ENCODE measurements at regions not wholly inside any gene's neighbourhood (a gene's known extent, or its start where the extent isn't known, plus 50 kb on each side); places are given as distances from the start of the nearest gene placed in this dataset.

DNA sequence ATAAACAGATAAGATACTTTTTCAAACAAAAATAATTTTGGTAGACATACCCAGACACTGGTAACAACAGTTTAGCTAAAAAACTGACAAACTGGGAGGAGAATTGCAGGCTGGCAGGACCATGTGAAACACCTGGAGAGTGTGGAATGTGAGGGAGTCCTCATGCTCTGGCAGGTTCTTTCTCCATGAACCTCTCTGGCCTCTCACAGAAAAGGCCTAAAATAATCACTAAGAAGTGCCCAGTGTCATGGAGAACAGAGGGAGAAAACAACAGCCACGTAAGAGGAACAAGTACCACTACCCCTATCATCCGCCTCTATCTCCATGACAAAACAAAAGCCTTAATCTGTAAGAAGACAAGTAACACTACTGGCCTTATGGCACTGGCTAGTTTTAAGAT, 1227.5 kb upstream of the CDH9 start:
- Histone ChIP-seq H3K56ac (ENCODE audit: insufficient read length, low read depth, low read length) (no peak overlapping the region), H3K79me1 (ENCODE audit: insufficient read depth, low read depth, low read length, poor library complexity, severe bottlenecking) (no peaks in the 10 kb centered on the region), H4K5ac (ENCODE audit: insufficient read length, low read depth, low read length) (no peak overlapping the region), H2AK5ac (ENCODE audit: insufficient read length, low read length) (no peak overlapping the region), H2BK20ac (ENCODE audit: low read depth, low read length, poor library complexity, severe bottlenecking) (no peak overlapping the region), H3K18ac (ENCODE audit: insufficient read length, low read depth, low read length) (no peak overlapping the region), H3K27me3 (ENCODE audit: insufficient read depth, low read length) (no peaks in the 10 kb centered on the region), H3K4ac (ENCODE audit: low read depth, low read length) (no peak overlapping the region), H3K9me3 (ENCODE audit: control insufficient read depth, low read depth, low read length) (no peaks in the 10 kb centered on the region), H2BK12ac (ENCODE audit: insufficient read length, low read depth, low read length) (no peak overlapping the region), H3K79me2 (ENCODE audit: insufficient read depth, low read length) (no peaks in the 10 kb centered on the region), H2BK120ac (ENCODE audit: low read depth, low read length, poor library complexity, severe bottlenecking) (no peak overlapping the region), H4K8ac (replicated peaks; ENCODE audit: insufficient read length, low read depth, low read length) (no peak overlapping the region), H4K20me1 (ENCODE audit: control insufficient read depth, insufficient read depth, insufficient read length) (no peaks in the 10 kb centered on the region), H3T11ph (ENCODE audit: low read length) (no peak overlapping the region), H3K4me1 (ENCODE audit: insufficient read depth, low read length) (no peaks in the 10 kb centered on the region; the same call in 1 of the 2 replicates), H3K14ac (ENCODE audit: insufficient read depth, low read length) (no peak overlapping the region), H3K23ac (ENCODE audit: insufficient read length, low read depth, low read length) (no peak overlapping the region), H3K4me2 (ENCODE audit: insufficient read depth, insufficient read length, low read length) (no peak overlapping the region), H2AFZ (ENCODE audit: low read length) (no peak overlapping the region), H3K27ac (ENCODE audit: insufficient read length, low read depth, low read length) (no peak overlapping the region), H2BK15ac (ENCODE audit: low read depth, low read length) (no peak overlapping the region), H3K9ac (ENCODE audit: extremely low read depth, insufficient read length, low read length) (no peak overlapping the region), H3K23me2 (ENCODE audit: insufficient read length, low read depth, low read length, poor library complexity, severe bottlenecking) (no peaks in the 10 kb centered on the region), H4K91ac (ENCODE audit: insufficient read length, low read depth, low read length) (no peak overlapping the region), H2BK5ac (ENCODE audit: insufficient read length, low read length) (no peak overlapping the region)
- no peak overlapping the region for H3K4me3 Mint-ChIP-seq
- no peak for DNase-seq
- no peak overlapping the region for H3K27ac Mint-ChIP-seq
- H3K36me3 Mint-ChIP-seq (ENCODE audit: insufficient read depth in 1 of 3, low read depth in 3 of 3) = no peaks in the 10 kb centered on the region; a peak in 1 of 7 replicates
- 0 out of 5 replicates have a peak, but pooled peaks cover 0 to 2% of the 10 kb centered on the region in 2 experiments for H3K9me3 Mint-ChIP-seq
- H3K27me3 Mint-ChIP-seq (ENCODE audit: low read depth) = no peaks in the 10 kb centered on the region
- WGBS (ENCODE audit: extremely low coverage, insufficient read length, low lambda C conversion rate) = no CpG with 5 or more reads among the region's 2 CpGs
- peaks cover 5% of the 10 kb centered on the region in 2 experiments; a peak in 3 of 4 replicates for H3K4me1 Mint-ChIP-seq
- TF ChIP-seq, protein P1, sequence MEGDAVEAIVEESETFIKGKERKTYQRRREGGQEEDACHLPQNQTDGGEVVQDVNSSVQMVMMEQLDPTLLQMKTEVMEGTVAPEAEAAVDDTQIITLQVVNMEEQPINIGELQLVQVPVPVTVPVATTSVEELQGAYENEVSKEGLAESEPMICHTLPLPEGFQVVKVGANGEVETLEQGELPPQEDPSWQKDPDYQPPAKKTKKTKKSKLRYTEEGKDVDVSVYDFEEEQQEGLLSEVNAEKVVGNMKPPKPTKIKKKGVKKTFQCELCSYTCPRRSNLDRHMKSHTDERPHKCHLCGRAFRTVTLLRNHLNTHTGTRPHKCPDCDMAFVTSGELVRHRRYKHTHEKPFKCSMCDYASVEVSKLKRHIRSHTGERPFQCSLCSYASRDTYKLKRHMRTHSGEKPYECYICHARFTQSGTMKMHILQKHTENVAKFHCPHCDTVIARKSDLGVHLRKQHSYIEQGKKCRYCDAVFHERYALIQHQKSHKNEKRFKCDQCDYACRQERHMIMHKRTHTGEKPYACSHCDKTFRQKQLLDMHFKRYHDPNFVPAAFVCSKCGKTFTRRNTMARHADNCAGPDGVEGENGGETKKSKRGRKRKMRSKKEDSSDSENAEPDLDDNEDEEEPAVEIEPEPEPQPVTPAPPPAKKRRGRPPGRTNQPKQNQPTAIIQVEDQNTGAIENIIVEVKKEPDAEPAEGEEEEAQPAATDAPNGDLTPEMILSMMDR (conservative IDR thresholded peaks at IDR 0.05) = no peak

Measured in H9 (cell line).